ENCODE measurements at regions not wholly inside any gene's neighbourhood (a gene's known extent, or its start where the extent isn't known, plus 50 kb on each side); places are given as distances from the start of the nearest gene placed in this dataset.

- Histone ChIP-seq H3K4me1 (ENCODE audit: insufficient read depth, low read length) (no peaks in the 10 kb centered on the region), H3K36me3 (ENCODE audit: low read depth, low read length) (no peaks in the 10 kb centered on the region), H3K4me3 (ENCODE audit: low read length) (no peak overlapping the region), H3K27ac (ENCODE audit: low read length) (no peak overlapping the region), H3F3A (ENCODE audit: low read length, unreplicated experiment) (no peaks in the 10 kb centered on the region), H3K9me2 (replicated peaks; ENCODE audit: low read length) (no peaks in the 10 kb centered on the region), H3K9ac (ENCODE audit: low read length) (no peak overlapping the region), H3K79me2 (ENCODE audit: low read length) (no peaks in the 10 kb centered on the region), H2AFZ (ENCODE audit: low read length) (no peak overlapping the region), H3K27me3 (ENCODE audit: low read length) (no peaks in the 10 kb centered on the region), H3K4me2 (ENCODE audit: low read length) (no peak overlapping the region), H4K20me1 (ENCODE audit: low read length) (no peaks in the 10 kb centered on the region), H3K9me3 (ENCODE audit: low read length) (no peaks in the 10 kb centered on the region)
- ChIA-PET CTCF (no interaction called here), POLR2A (ENCODE audit: unreplicated experiment) (no interaction called here)
- intact Hi-C loops (cut with micrococcal nuclease), result no loop called here
- BruUV-seq (replicated peaks), result no TSS peak
- ATAC-seq, result no peak
- no peak for DNase-seq
- TF ChIP-seq CTCF (conservative IDR thresholded peaks at IDR 0.05; ENCODE audit: low read depth, low read length), result no peak
- no peak for TF ChIP-seq EZH2 (IDR thresholded peaks at IDR 0.05; ENCODE audit: low read length, unreplicated experiment)
- no peak for TF ChIP-seq EZH2phosphoT487 (IDR thresholded peaks at IDR 0.05; ENCODE audit: borderline replicate concordance, low read length)
These were observed 129.0 kb downstream of the IRS2 start for GRCh38 chr13:109657395-109657794.

- H3K4me1 ChIP-seq (ENCODE audit: insufficient read depth, low read length), result no peaks in the 10 kb centered on the region
- no peaks in the 10 kb centered on the region for H3K27me3 ChIP-seq (ENCODE audit: low read length)
- no peak overlapping the region for H3K4me3 ChIP-seq (ENCODE audit: low read length)
- H3F3A ChIP-seq (ENCODE audit: low read length, unreplicated experiment), result no peaks in the 10 kb centered on the region
- H3K27ac ChIP-seq (ENCODE audit: low read length), result no peak overlapping the region
- ChIA-PET POLR2A (ENCODE audit: unreplicated experiment) (no interaction called here), CTCF (no interaction called here)
- H3K9me3 ChIP-seq (ENCODE audit: low read length), result no peaks in the 10 kb centered on the region
- BruUV-seq (replicated peaks), result no TSS peak
- H3K4me2 ChIP-seq (ENCODE audit: low read length), result no peak overlapping the region
- DNase-seq (no peak), ATAC-seq (no peak)
- H4K20me1 ChIP-seq (ENCODE audit: low read length), result no peaks in the 10 kb centered on the region
- H3K9ac ChIP-seq (ENCODE audit: low read length), result no peak overlapping the region
- no peak for TF ChIP-seq EZH2 (IDR thresholded peaks at IDR 0.05; ENCODE audit: low read length, unreplicated experiment)
- TF ChIP-seq CTCF (conservative IDR thresholded peaks at IDR 0.05; ENCODE audit: low read depth, low read length), result no peak
- no peak for TF ChIP-seq EZH2phosphoT487 (IDR thresholded peaks at IDR 0.05; ENCODE audit: borderline replicate concordance, low read length)
- H3K79me2 ChIP-seq (ENCODE audit: low read length), result no peaks in the 10 kb centered on the region
- intact Hi-C loops (cut with micrococcal nuclease), result no loop called here
- H3K9me2 ChIP-seq (replicated peaks; ENCODE audit: low read length), result no peaks in the 10 kb centered on the region
- H2AFZ ChIP-seq (ENCODE audit: low read length), result no peak overlapping the region
- H3K36me3 ChIP-seq (ENCODE audit: low read depth, low read length), result no peaks in the 10 kb centered on the region
These were observed 130.2 kb downstream of the IRS2 start for GRCh38 chr13:109656206-109656605.

GRCh38 chr13:109655611-109656010 is 130.8 kb downstream of the IRS2 start:
- DNase-seq (no peak), ATAC-seq (no peak)
- ChIA-PET POLR2A (ENCODE audit: unreplicated experiment) (no interaction called here), CTCF (no interaction called here)
- Histone ChIP-seq H3K9ac (ENCODE audit: low read length) (no peak overlapping the region), H3K79me2 (ENCODE audit: low read length) (no peaks in the 10 kb centered on the region), H3K27ac (ENCODE audit: low read length) (no peak overlapping the region), H3F3A (ENCODE audit: low read length, unreplicated experiment) (no peaks in the 10 kb centered on the region), H3K4me2 (ENCODE audit: low read length) (no peak overlapping the region), H3K4me3 (ENCODE audit: low read length) (no peak overlapping the region), H3K9me3 (ENCODE audit: low read length) (no peaks in the 10 kb centered on the region), H3K36me3 (ENCODE audit: low read depth, low read length) (no peaks in the 10 kb centered on the region), H2AFZ (ENCODE audit: low read length) (no peak overlapping the region), H3K4me1 (ENCODE audit: insufficient read depth, low read length) (no peaks in the 10 kb centered on the region), H3K27me3 (ENCODE audit: low read length) (no peaks in the 10 kb centered on the region), H4K20me1 (ENCODE audit: low read length) (no peaks in the 10 kb centered on the region), H3K9me2 (replicated peaks; ENCODE audit: low read length) (no peaks in the 10 kb centered on the region)
- TF ChIP-seq EZH2 (IDR thresholded peaks at IDR 0.05; ENCODE audit: low read length, unreplicated experiment), result no peak
- TF ChIP-seq EZH2phosphoT487 (IDR thresholded peaks at IDR 0.05; ENCODE audit: borderline replicate concordance, low read length), result no peak
- no peak for TF ChIP-seq CTCF (conservative IDR thresholded peaks at IDR 0.05; ENCODE audit: low read depth, low read length)
- intact Hi-C loops (cut with micrococcal nuclease), result no loop called here
- BruUV-seq (replicated peaks), result no TSS peak

All from PC-3 (cell line).